ENCODE measurements at regions not wholly inside any gene's neighbourhood (a gene's known extent, or its start where the extent isn't known, plus 50 kb on each side); places are given as distances from the start of the nearest gene placed in this dataset.

- no peaks in the 10 kb centered on the region for H3K36me3 ChIP-seq
- H3K27ac ChIP-seq: no peak overlapping the region
- no peaks in the 10 kb centered on the region for H3K9me3 ChIP-seq
- no peak for ATAC-seq
- WGBS, 2 donors: 47 to 58% methylated on average over 7 of the region's 7 CpGs
- FAIRE-seq: no peak
- H3K4me1 ChIP-seq: no peaks in the 10 kb centered on the region
- H3K4me3 ChIP-seq: no peak overlapping the region
- DNase-seq: no peak
- intact Hi-C loops (cut with DNase I): no loop called here
- TF ChIP-seq, protein P1, sequence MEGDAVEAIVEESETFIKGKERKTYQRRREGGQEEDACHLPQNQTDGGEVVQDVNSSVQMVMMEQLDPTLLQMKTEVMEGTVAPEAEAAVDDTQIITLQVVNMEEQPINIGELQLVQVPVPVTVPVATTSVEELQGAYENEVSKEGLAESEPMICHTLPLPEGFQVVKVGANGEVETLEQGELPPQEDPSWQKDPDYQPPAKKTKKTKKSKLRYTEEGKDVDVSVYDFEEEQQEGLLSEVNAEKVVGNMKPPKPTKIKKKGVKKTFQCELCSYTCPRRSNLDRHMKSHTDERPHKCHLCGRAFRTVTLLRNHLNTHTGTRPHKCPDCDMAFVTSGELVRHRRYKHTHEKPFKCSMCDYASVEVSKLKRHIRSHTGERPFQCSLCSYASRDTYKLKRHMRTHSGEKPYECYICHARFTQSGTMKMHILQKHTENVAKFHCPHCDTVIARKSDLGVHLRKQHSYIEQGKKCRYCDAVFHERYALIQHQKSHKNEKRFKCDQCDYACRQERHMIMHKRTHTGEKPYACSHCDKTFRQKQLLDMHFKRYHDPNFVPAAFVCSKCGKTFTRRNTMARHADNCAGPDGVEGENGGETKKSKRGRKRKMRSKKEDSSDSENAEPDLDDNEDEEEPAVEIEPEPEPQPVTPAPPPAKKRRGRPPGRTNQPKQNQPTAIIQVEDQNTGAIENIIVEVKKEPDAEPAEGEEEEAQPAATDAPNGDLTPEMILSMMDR (IDR thresholded peaks at IDR 0.05): no peak
- no peaks in the 10 kb centered on the region for H3K27me3 ChIP-seq
Observed at GRCh38 chr7:69122953-69123352, 475.3 kb upstream of the AUTS2 start.

GRCh38 chr7:69126896-69127479 is 471.3 kb upstream of the AUTS2 start:
- Histone ChIP-seq H3K27me3 (no peaks in the 10 kb centered on the region), H3K4me1 (no peaks in the 10 kb centered on the region), H3K27ac (no peak overlapping the region), H3K36me3 (no peaks in the 10 kb centered on the region), H3K9me3 (no peaks in the 10 kb centered on the region), H3K4me3 (no peak overlapping the region)
- FAIRE-seq: no peak
- ATAC-seq: no peak
- TF ChIP-seq, protein P1 (IDR thresholded peaks at IDR 0.05): no peak
- WGBS, 2 donors: 53 to 59% methylated on average over 7 of the region's 7 CpGs
- intact Hi-C loops (cut with DNase I): no loop called here
- no peak for DNase-seq

GRCh38 chr7:69129524-69129923 is 468.8 kb upstream of the AUTS2 start:
- ATAC-seq: no peak
- Histone ChIP-seq H3K9me3 (no peaks in the 10 kb centered on the region), H3K27ac (no peak overlapping the region), H3K36me3 (no peaks in the 10 kb centered on the region), H3K27me3 (no peaks in the 10 kb centered on the region), H3K4me1 (no peaks in the 10 kb centered on the region), H3K4me3 (no peak overlapping the region)
- intact Hi-C loops (cut with DNase I): no loop called here
- TF ChIP-seq, protein P1 (IDR thresholded peaks at IDR 0.05): no peak
- 44 to 61% methylated on average over 4 of the region's 4 CpGs for WGBS, 2 donors
- DNase-seq: no peak
- FAIRE-seq: no peak

DNA sequence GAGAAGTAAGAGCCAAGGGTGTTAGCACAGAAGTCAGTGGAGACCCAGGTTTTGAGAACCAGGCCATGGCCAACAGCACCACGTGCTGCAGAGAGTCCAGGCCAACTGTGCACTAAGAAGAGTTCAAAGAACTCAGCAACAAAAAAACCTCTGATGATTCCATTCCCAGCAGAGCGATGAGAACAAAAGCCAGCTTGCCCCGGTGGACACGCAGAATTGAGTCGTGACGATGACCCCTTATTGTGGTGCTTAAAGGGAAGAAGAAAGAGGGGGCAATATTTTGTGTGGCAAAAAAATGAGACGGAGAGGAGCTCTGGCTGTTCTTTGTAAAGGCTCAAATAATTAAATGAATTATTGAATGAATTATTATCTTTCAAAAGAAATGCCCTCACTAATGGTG is 468.3 kb upstream of the AUTS2 start:
- no peaks in the 10 kb centered on the region for H3K27me3 ChIP-seq
- ATAC-seq: no peak
- intact Hi-C loops (cut with DNase I): no loop called here
- H3K27ac ChIP-seq: no peak overlapping the region
- TF ChIP-seq, protein P1 (IDR thresholded peaks at IDR 0.05): no peak
- no peaks in the 10 kb centered on the region for H3K36me3 ChIP-seq
- no peak overlapping the region for H3K4me3 ChIP-seq
- 65 to 66% methylated on average over 7 of the region's 7 CpGs for whole genome bisulfite sequencing, 2 donors
- H3K4me1 ChIP-seq: no peaks in the 10 kb centered on the region
- no peaks in the 10 kb centered on the region for H3K9me3 ChIP-seq
- no peak for FAIRE-seq
- DNase-seq: no peak

DNA sequence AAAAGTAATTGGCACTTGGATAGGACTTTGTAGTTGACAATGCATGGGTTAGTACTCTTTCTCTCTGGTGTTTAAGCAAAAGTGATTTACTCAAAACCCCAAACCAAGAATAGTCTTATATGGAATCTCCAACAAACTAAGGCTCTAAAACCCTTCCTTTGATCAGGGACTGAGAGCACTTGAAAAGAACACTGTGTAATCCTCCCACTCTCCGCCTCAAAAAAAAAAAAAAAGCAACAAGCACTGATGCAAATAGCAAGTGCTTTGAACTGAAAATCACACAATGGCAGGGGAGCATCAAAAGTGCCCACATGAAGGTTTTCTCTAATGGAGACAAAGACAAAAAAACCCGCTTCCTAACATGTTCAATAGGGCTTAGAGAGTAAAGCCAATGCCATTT is 467.9 kb upstream of the AUTS2 start:
- no peak overlapping the region for H3K4me3 ChIP-seq
- no peaks in the 10 kb centered on the region for H3K4me1 ChIP-seq
- no peak for FAIRE-seq
- no peaks in the 10 kb centered on the region for H3K9me3 ChIP-seq
- TF ChIP-seq, protein P1 (IDR thresholded peaks at IDR 0.05): no peak
- H3K27ac ChIP-seq: no peak overlapping the region
- ATAC-seq: no peak
- H3K27me3 ChIP-seq: no peaks in the 10 kb centered on the region
- no peak for DNase-seq
- 60 to 72% methylated on average over 2 of the region's 2 CpGs for WGBS, 2 donors
- intact Hi-C loops (cut with DNase I): no loop called here
- no peaks in the 10 kb centered on the region for H3K36me3 ChIP-seq

All from pancreas (tissue), 10 donors.